ENCODE measurements at regions not wholly inside any gene's neighbourhood (a gene's known extent, or its start where the extent isn't known, plus 50 kb on each side); places are given as distances from the start of the nearest gene placed in this dataset.

GRCh38 chr11:24084956-24085355, 411.9 kb upstream of the LUZP2 start:
- ATAC-seq = no peak
- no peak for TF ChIP-seq TSHZ2 (CRISPR knock-in tag; IDR thresholded peaks at IDR 0.05)
- no peak for TF ChIP-seq RARB (CRISPR knock-in tag; IDR thresholded peaks at IDR 0.05)
- TF ChIP-seq BACH2 (CRISPR knock-in tag; IDR thresholded peaks at IDR 0.05; ENCODE audit: borderline replicate concordance) = no peak
- no peak for TF ChIP-seq ARNTL (CRISPR knock-in tag; IDR thresholded peaks at IDR 0.05; ENCODE audit: borderline replicate concordance, low read depth)
- no peak for TF ChIP-seq POU6F1 (CRISPR knock-in tag; IDR thresholded peaks at IDR 0.05; ENCODE audit: borderline replicate concordance, low read depth)

GRCh38 chr11:24086921-24087320, 409.9 kb upstream of the LUZP2 start:
- no peak for ATAC-seq
- no peak for TF ChIP-seq ZNF565 (CRISPR knock-in tag; conservative IDR thresholded peaks at IDR 0.05; ENCODE audit: low read depth)
- TF ChIP-seq OSR1 (CRISPR knock-in tag; IDR thresholded peaks at IDR 0.05) = no peak
- no peak for TF ChIP-seq ESRRG (CRISPR knock-in tag; IDR thresholded peaks at IDR 0.05)
- TF ChIP-seq CSDC2 (CRISPR knock-in tag; IDR thresholded peaks at IDR 0.05) = no peak
- TF ChIP-seq ARNTL (CRISPR knock-in tag; IDR thresholded peaks at IDR 0.05; ENCODE audit: borderline replicate concordance, low read depth) = no peak
- TF ChIP-seq PATZ1 (CRISPR knock-in tag; IDR thresholded peaks at IDR 0.05; ENCODE audit: borderline replicate concordance) = no peak
- no peak for TF ChIP-seq ZC3H10 (CRISPR knock-in tag; IDR thresholded peaks at IDR 0.05)
- TF ChIP-seq POU6F1 (CRISPR knock-in tag; IDR thresholded peaks at IDR 0.05; ENCODE audit: borderline replicate concordance, low read depth) = no peak
- no peak for TF ChIP-seq TSHZ2 (CRISPR knock-in tag; IDR thresholded peaks at IDR 0.05)
- TF ChIP-seq PPARA (CRISPR knock-in tag; IDR thresholded peaks at IDR 0.05; ENCODE audit: borderline replicate concordance) = no peak
- no peak for TF ChIP-seq ZFP3 (CRISPR knock-in tag; IDR thresholded peaks at IDR 0.05)
- no peak for TF ChIP-seq GLIS3 (CRISPR knock-in tag; IDR thresholded peaks at IDR 0.05)
- TF ChIP-seq ZNF70 (CRISPR knock-in tag; IDR thresholded peaks at IDR 0.05) = no peak
- no peak for TF ChIP-seq BACH2 (CRISPR knock-in tag; IDR thresholded peaks at IDR 0.05; ENCODE audit: borderline replicate concordance)
- TF ChIP-seq TOX (CRISPR knock-in tag; IDR thresholded peaks at IDR 0.05; ENCODE audit: borderline replicate concordance) = no peak
- no peak for TF ChIP-seq TCF4 (CRISPR knock-in tag; IDR thresholded peaks at IDR 0.05; ENCODE audit: borderline replicate concordance)
- no peak for TF ChIP-seq RARB (CRISPR knock-in tag; IDR thresholded peaks at IDR 0.05)
- no peak for TF ChIP-seq ZFP30 (CRISPR knock-in tag; IDR thresholded peaks at IDR 0.05)
- no peak for TF ChIP-seq SNAI2 (CRISPR knock-in tag; IDR thresholded peaks at IDR 0.05)
- TF ChIP-seq, protein P1, sequence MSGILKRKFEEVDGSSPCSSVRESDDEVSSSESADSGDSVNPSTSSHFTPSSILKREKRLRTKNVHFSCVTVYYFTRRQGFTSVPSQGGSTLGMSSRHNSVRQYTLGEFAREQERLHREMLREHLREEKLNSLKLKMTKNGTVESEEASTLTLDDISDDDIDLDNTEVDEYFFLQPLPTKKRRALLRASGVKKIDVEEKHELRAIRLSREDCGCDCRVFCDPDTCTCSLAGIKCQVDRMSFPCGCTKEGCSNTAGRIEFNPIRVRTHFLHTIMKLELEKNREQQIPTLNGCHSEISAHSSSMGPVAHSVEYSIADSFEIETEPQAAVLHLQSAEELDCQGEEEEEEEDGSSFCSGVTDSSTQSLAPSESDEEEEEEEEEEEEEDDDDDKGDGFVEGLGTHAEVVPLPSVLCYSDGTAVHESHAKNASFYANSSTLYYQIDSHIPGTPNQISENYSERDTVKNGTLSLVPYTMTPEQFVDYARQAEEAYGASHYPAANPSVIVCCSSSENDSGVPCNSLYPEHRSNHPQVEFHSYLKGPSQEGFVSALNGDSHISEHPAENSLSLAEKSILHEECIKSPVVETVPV (CRISPR knock-in tag; IDR thresholded peaks at IDR 0.05) = no peak
